GM23338 (cell line): ENCODE measurements at regions not wholly inside any gene's neighbourhood (a gene's known extent, or its start where the extent isn't known, plus 50 kb on each side); places are given as distances from the start of the nearest gene placed in this dataset.
"Not testable (repeated sequence)": the region's sequence is repeated elsewhere in the genome, so short reads cannot be mapped to it uniquely, and the experiment has no call there.

Experiments used
- ATAC-seq: fragments of 200-7000 bp; cut with Tn5 transposase; 3 replicates; pipeline ENCODE4 v1.9.1; 2020
- DNase-seq: peaks from one replicate; pipeline ENCODE4 v3.0.0-alpha.2; 2015; ENCODE audit warnings: low spot score
- H2AFZ ChIP-seq: fragments of 200-600 bp; sonication (generic); 2 replicates; pipeline ENCODE4 v1.8.0; 2016; ENCODE audit warnings: antibody characterized with exemption, mild to moderate bottlenecking, moderate library complexity
- H3F3A ChIP-seq: fragments of 200-600 bp; sonication (generic); replicated peaks from 2 replicates; pipeline ENCODE4 v1.8.0; 2017; ENCODE audit warnings: antibody characterized with exemption, mixed run types, low read depth
- H3K27ac ChIP-seq: fragments of 200-600 bp; sonication (generic); 2 replicates; pipeline ENCODE4 v1.6.1; 2016; ENCODE audit warnings: low read depth
- H3K27me3 ChIP-seq: fragments of 200-600 bp; sonication (generic); 2 replicates; pipeline ENCODE4 v1.8.0; 2016; ENCODE audit warnings: mild to moderate bottlenecking, mixed run types, moderate library complexity; ENCODE audit not compliant: insufficient read depth
- H3K36me3 ChIP-seq: fragments of 200-600 bp; sonication (generic); 2 replicates; pipeline ENCODE4 v1.8.0; 2016; ENCODE audit warnings: mild to moderate bottlenecking; ENCODE audit not compliant: insufficient read depth
- H3K4me1 ChIP-seq: fragments of 200-600 bp; sonication (generic); 2 replicates; pipeline ENCODE4 v1.8.0; 2016; ENCODE audit warnings: mild to moderate bottlenecking, moderate library complexity; ENCODE audit not compliant: insufficient read depth
- H3K4me2 ChIP-seq: fragments of 200-600 bp; sonication (generic); 2 replicates; pipeline ENCODE4 v1.7.1; 2017; ENCODE audit warnings: mixed run types
- H3K4me3 ChIP-seq: fragments of 200-600 bp; sonication (generic); 2 replicates; pipeline ENCODE4 v1.6.1; 2016; ENCODE audit warnings: mixed run types
- H3K79me2 ChIP-seq: fragments of 200-600 bp; sonication (generic); replicated peaks from 2 replicates; pipeline ENCODE4 v1.8.0; 2017; ENCODE audit warnings: mild to moderate bottlenecking; ENCODE audit not compliant: insufficient read depth
- H3K9me2 ChIP-seq: fragments of 200-600 bp; sonication (generic); 2 replicates; pipeline ENCODE4 v1.8.0; 2017; ENCODE audit not compliant: insufficient read depth
- H4K20me1 ChIP-seq: fragments of 200-600 bp; sonication (generic); replicated peaks from 2 replicates; pipeline ENCODE4 v1.8.0; 2017; ENCODE audit warnings: mild to moderate bottlenecking; ENCODE audit not compliant: insufficient read depth
- H3K27ac Mint-ChIP-seq: 2 replicates; pipeline ENCODE4 v1.8.0; 2020; ENCODE audit warnings: inconsistent platforms, mild to moderate bottlenecking, moderate library complexity, mixed read lengths
- H3K27me3 Mint-ChIP-seq: 3 replicates; pipeline ENCODE4 v1.8.0; 2022; ENCODE audit warnings: low read depth, mild to moderate bottlenecking, moderate library complexity, mixed read lengths, inconsistent platforms; ENCODE audit not compliant: insufficient read depth, poor library complexity
- H3K36me3 Mint-ChIP-seq: 3 replicates; pipeline ENCODE4 v1.8.0; 2021; ENCODE audit warnings: low read depth, mild to moderate bottlenecking, inconsistent platforms, moderate library complexity, mixed read lengths
- H3K4me1 Mint-ChIP-seq: 3 replicates; pipeline ENCODE4 v1.8.0; 2020; ENCODE audit warnings: mild to moderate bottlenecking, inconsistent platforms, mixed read lengths
- H3K4me3 Mint-ChIP-seq: 3 replicates; pipeline ENCODE4 v1.8.0; 2021; ENCODE audit warnings: moderate library complexity, mild to moderate bottlenecking, inconsistent platforms, mixed read lengths
- H3K9me3 Mint-ChIP-seq: 3 replicates; pipeline ENCODE4 v1.8.0; 2020; ENCODE audit warnings: moderate library complexity, mild to moderate bottlenecking, inconsistent platforms, mixed read lengths
- JUNB ChIP-seq: IDR thresholded peaks from one replicate; pipeline ENCODE4 v1.6.1; 2016; ENCODE audit warnings: antibody characterized with exemption; ENCODE audit not compliant: unreplicated experiment
- NANOG ChIP-seq: IDR thresholded peaks from 2 replicates; pipeline ENCODE4 v1.6.1; 2016; ENCODE audit warnings: antibody characterized with exemption, borderline replicate concordance
- TF ChIP-seq, protein P1 (sequence below): fragments of 250-450 bp; sonication (Bioruptor Pico); IDR thresholded peaks from 2 replicates; pipeline ENCODE4 v1.5.0; 2020; ENCODE audit warnings: mild to moderate bottlenecking, moderate library complexity

GRCh38 chrX:138270931-138271330 lies 440.6 kb downstream of the FGF13 start (continued):
- TF ChIP-seq, protein P1, sequence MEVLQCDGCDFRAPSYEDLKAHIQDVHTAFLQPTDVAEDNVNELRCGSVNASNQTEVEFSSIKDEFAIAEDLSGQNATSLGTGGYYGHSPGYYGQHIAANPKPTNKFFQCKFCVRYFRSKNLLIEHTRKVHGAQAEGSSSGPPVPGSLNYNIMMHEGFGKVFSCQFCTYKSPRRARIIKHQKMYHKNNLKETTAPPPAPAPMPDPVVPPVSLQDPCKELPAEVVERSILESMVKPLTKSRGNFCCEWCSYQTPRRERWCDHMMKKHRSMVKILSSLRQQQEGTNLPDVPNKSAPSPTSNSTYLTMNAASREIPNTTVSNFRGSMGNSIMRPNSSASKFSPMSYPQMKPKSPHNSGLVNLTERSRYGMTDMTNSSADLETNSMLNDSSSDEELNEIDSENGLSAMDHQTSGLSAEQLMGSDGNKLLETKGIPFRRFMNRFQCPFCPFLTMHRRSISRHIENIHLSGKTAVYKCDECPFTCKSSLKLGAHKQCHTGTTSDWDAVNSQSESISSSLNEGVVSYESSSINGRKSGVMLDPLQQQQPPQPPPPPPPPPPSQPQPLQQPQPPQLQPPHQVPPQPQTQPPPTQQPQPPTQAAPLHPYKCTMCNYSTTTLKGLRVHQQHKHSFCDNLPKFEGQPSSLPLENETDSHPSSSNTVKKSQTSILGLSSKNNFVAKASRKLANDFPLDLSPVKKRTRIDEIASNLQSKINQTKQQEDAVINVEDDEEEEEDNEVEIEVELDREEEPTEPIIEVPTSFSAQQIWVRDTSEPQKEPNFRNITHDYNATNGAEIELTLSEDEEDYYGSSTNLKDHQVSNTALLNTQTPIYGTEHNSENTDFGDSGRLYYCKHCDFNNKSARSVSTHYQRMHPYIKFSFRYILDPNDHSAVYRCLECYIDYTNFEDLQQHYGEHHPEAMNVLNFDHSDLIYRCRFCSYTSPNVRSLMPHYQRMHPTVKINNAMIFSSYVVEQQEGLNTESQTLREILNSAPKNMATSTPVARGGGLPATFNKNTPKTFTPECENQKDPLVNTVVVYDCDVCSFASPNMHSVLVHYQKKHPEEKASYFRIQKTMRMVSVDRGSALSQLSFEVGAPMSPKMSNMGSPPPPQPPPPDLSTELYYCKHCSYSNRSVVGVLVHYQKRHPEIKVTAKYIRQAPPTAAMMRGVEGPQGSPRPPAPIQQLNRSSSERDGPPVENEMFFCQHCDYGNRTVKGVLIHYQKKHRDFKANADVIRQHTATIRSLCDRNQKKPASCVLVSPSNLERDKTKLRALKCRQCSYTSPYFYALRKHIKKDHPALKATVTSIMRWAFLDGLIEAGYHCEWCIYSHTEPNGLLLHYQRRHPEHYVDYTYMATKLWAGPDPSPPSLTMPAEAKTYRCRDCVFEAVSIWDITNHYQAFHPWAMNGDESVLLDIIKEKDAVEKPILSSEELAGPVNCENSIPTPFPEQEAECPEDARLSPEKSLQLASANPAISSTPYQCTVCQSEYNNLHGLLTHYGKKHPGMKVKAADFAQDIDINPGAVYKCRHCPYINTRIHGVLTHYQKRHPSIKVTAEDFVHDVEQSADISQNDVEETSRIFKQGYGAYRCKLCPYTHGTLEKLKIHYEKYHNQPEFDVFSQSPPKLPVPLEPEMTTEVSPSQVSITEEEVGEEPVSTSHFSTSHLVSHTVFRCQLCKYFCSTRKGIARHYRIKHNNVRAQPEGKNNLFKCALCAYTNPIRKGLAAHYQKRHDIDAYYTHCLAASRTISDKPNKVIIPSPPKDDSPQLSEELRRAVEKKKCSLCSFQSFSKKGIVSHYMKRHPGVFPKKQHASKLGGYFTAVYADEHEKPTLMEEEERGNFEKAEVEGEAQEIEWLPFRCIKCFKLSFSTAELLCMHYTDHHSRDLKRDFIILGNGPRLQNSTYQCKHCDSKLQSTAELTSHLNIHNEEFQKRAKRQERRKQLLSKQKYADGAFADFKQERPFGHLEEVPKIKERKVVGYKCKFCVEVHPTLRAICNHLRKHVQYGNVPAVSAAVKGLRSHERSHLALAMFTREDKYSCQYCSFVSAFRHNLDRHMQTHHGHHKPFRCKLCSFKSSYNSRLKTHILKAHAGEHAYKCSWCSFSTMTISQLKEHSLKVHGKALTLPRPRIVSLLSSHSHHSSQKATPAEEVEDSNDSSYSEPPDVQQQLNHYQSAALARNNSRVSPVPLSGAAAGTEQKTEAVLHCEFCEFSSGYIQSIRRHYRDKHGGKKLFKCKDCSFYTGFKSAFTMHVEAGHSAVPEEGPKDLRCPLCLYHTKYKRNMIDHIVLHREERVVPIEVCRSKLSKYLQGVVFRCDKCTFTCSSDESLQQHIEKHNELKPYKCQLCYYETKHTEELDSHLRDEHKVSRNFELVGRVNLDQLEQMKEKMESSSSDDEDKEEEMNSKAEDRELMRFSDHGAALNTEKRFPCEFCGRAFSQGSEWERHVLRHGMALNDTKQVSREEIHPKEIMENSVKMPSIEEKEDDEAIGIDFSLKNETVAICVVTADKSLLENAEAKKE (CRISPR knock-in tag): no peak
- TF ChIP-seq JUNB: no peak

- H3K4me2 ChIP-seq, H3K36me3 Mint-ChIP-seq, H3K27ac ChIP-seq, H3K4me1 ChIP-seq, H3K9me3 Mint-ChIP-seq, H3F3A ChIP-seq, H4K20me1 ChIP-seq, H3K79me2 ChIP-seq, DNase-seq, H3K4me3 ChIP-seq, H3K36me3 ChIP-seq, H3K27me3 Mint-ChIP-seq, H3K9me2 ChIP-seq, H3K4me3 Mint-ChIP-seq, ATAC-seq, H3K27ac Mint-ChIP-seq, H2AFZ ChIP-seq, H3K27me3 ChIP-seq: not testable (repeated sequence)
- peaks cover 18% of the 10 kb centered on the region; the same call in 2 of the 3 replicates for H3K4me1 Mint-ChIP-seq
These were observed 428.8 kb downstream of the FGF13 start for GRCh38 chrX:138282598-138283150.

DNA sequence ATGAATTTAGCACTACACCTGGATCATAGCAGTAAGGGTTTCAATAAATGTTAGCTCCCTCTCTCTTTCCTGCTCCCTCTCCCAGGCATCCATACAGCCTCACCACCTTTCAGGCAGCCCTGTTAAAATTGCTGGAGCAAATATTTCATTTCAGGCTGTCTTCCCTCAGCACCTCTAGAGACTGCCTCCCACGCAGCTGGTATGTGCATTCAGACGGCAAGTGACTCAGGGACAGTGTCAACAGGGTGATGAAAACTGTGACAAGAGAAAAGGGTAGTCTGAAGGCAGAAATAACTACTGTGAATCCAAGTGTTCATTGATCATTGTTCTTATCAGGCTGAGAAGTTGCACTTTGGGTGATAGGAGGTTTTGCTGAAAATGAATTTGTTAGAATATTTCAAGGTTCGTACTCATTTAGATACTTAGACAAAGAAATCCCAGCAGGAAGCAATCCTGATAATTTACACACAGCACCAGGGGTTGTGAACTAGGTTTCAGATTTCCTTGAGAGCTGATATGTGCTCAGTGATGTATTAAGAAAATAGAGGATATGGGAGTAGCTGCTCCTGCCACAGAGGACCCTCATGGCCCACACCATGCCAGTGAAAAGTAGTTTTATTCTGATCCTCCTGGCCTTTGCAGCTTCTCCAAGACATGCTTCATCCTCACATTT lies 424.2 kb downstream of the FGF13 start:
- Histone ChIP-seq H4K20me1 (no peaks in the 10 kb centered on the region), H3K27me3 (no peaks in the 10 kb centered on the region), H3K4me2 (no peak overlapping the region), H3K27ac (no peak overlapping the region), H2AFZ (no peak overlapping the region), H3K9me2 (no peaks in the 10 kb centered on the region), H3K79me2 (no peaks in the 10 kb centered on the region), H3K4me1 (0 out of 2 replicates have a peak, but pooled peaks cover 4% of the 10 kb centered on the region), H3K36me3 (no peaks in the 10 kb centered on the region), H3F3A (no peaks in the 10 kb centered on the region), H3K4me3 (no peak overlapping the region)
- TF ChIP-seq NANOG (no peak), JUNB (no peak)
- H3K36me3 Mint-ChIP-seq: no peaks in the 10 kb centered on the region
- 0 out of 2 replicates have a peak overlapping the region, but pooled peaks have one; percentile 36 for H3K27ac Mint-ChIP-seq
- DNase-seq: no peak
- H3K4me3 Mint-ChIP-seq: no peak overlapping the region
- ATAC-seq: no peak
- no peaks in the 10 kb centered on the region for H3K9me3 Mint-ChIP-seq
- H3K4me1 Mint-ChIP-seq: peaks cover 21% of the 10 kb centered on the region
- no peaks in the 10 kb centered on the region for H3K27me3 Mint-ChIP-seq
